H1 (cell line): ENCODE measurements at regions not wholly inside any gene's neighbourhood (a gene's known extent, or its start where the extent isn't known, plus 50 kb on each side); places are given as distances from the start of the nearest gene placed in this dataset.

ENCODE experiments used
- CTCF ChIA-PET: fragments of 300-600 bp; sonication (Branson Sonifier 250); formaldehyde crosslinking; loops from one replicate; lab custom pipeline; 2021; ENCODE audit not compliant: partially characterized antibody; lab: Charles Lee
- POLR2A ChIA-PET: fragments of 300-600 bp; sonication (Branson Sonifier 250); formaldehyde crosslinking; loops from one replicate; lab custom pipeline; 2021; ENCODE audit warnings: inconsistent platforms; ENCODE audit not compliant: partially characterized antibody; lab: Charles Lee
- DNase-seq, 2 experiments: peaks; one replicate each; pipeline versions ENCODE4 v3.0.0 to v3.0.0-alpha.2; 2010 to 2022; ENCODE audit warnings: low spot score in 2 of 2, low read depth in 1 of 2, mixed read lengths in 1 of 2
- FAIRE-seq: peaks from 2 replicates; lab custom pipeline; 2011; peaks lifted over from hg19 to GRCh38; lab: Jason Lieb, UNC
- H2AFZ ChIP-seq: 2 replicates; pipeline ENCODE4 v1.8.1; 2012; ENCODE audit warnings: low read length, inconsistent platforms
- H2AK5ac ChIP-seq: 2 replicates; pipeline ENCODE4 v1.6.1; 2013; ENCODE audit warnings: low read depth, low read length
- H2BK120ac ChIP-seq: replicated peaks from 2 replicates; pipeline ENCODE3; 2013; ENCODE audit warnings: low read depth, low read length, inconsistent platforms
- H2BK12ac ChIP-seq: 2 replicates; pipeline ENCODE4 v1.6.1; 2013; ENCODE audit warnings: low read depth, low read length
- H2BK15ac ChIP-seq: 2 replicates; pipeline ENCODE4 v1.6.1; 2013; ENCODE audit warnings: low read length
- H2BK20ac ChIP-seq: 2 replicates; pipeline ENCODE4 v1.6.1; 2013; ENCODE audit warnings: low read length
- H2BK5ac ChIP-seq: 2 replicates; pipeline ENCODE4 v1.6.1; 2013; ENCODE audit warnings: low read depth, low read length
- H3K14ac ChIP-seq: 2 replicates; pipeline ENCODE4 v1.6.1; 2013; ENCODE audit warnings: inconsistent platforms; ENCODE audit not compliant: insufficient read length
- H3K18ac ChIP-seq: 2 replicates; pipeline ENCODE4 v1.6.1; 2013; ENCODE audit warnings: low read length; ENCODE audit errors: extremely low read depth
- H3K23ac ChIP-seq: 2 replicates; pipeline ENCODE4 v1.6.1; 2013; ENCODE audit warnings: inconsistent platforms; ENCODE audit not compliant: insufficient read length
- H3K23me2 ChIP-seq: 2 replicates; pipeline ENCODE4 v1.6.1; 2013; ENCODE audit warnings: low read depth, low read length
- H3K27ac ChIP-seq: 2 replicates; pipeline ENCODE4 v1.6.1; 2011; ENCODE audit warnings: low read depth, low read length, inconsistent platforms
- H3K27me3 ChIP-seq, 4 experiments: replicated peaks in 1 of 4; 1 replicate in 1 of 4; 2 replicates in 3 of 4; pipeline versions ENCODE4 v1.6.1 to v1.8.1; 2011 to 2013; ENCODE audit warnings: low read length in 3 of 4, mild to moderate bottlenecking in 3 of 4, inconsistent platforms in 2 of 4, mixed read lengths in 2 of 4, moderate library complexity in 1 of 4; ENCODE audit not compliant: control insufficient read depth in 3 of 4, insufficient read depth in 3 of 4; ENCODE audit errors: extremely low read depth in 1 of 4
- H3K36me3 ChIP-seq, 4 experiments: 2 replicates each; pipeline versions ENCODE4 v1.6.1 to v1.8.1; 2011 to 2013; ENCODE audit warnings: mild to moderate bottlenecking in 4 of 4, low read length in 3 of 4, moderate library complexity in 2 of 4, control low read depth in 1 of 4, inconsistent platforms in 1 of 4; ENCODE audit not compliant: insufficient read depth in 4 of 4, control insufficient read depth in 2 of 4
- H3K4ac ChIP-seq: replicated peaks from 2 replicates; pipeline ENCODE3; 2013; ENCODE audit warnings: low read length, low read depth, mixed read lengths, inconsistent platforms; ENCODE audit not compliant: insufficient read length
- H3K4me1 ChIP-seq, 4 experiments: replicated peaks in 1 of 4; 1 replicate in 1 of 4; 2 replicates in 3 of 4; pipeline versions ENCODE4 v1.6.1 to v1.8.1; 2011 to 2013; ENCODE audit warnings: low read length in 3 of 4, inconsistent platforms in 2 of 4, mixed read lengths in 1 of 4; ENCODE audit not compliant: insufficient read depth in 4 of 4, control insufficient read depth in 3 of 4
- H3K4me2 ChIP-seq, 2 experiments: 2 replicates each; pipeline versions ENCODE4 v1.6.1 to v1.8.1; 2011 to 2013; ENCODE audit warnings: low read depth in 2 of 2, low read length in 2 of 2, control low read depth in 1 of 2, inconsistent platforms in 1 of 2, mild to moderate bottlenecking in 1 of 2; ENCODE audit not compliant: insufficient read depth in 1 of 2
- H3K4me3 ChIP-seq, 4 experiments: fragments of 200-600, 300-600 bp in 1 of 4; sonication (generic), shearing (Covaris generic), sonication (Bioruptor Twin) in 1 of 4; 2 replicates each; pipeline versions ENCODE4 v1.5.1 to v1.8.1; 2011 to 2016; ENCODE audit warnings: low read length in 4 of 4, low read depth in 3 of 4, control low read depth in 2 of 4, inconsistent platforms in 2 of 4, mild to moderate bottlenecking in 2 of 4, mixed read lengths in 1 of 4, moderate library complexity in 1 of 4; ENCODE audit not compliant: insufficient read depth in 2 of 4; ENCODE audit errors: extremely low read depth in 1 of 4
- H3K56ac ChIP-seq: replicated peaks from 2 replicates; pipeline ENCODE3; 2013; ENCODE audit warnings: low read depth, mild to moderate bottlenecking, mixed read lengths, low read length, inconsistent platforms; ENCODE audit not compliant: insufficient read length
- H3K79me1 ChIP-seq: 2 replicates; pipeline ENCODE4 v1.6.1; 2013; ENCODE audit warnings: low read depth, low read length, control low read depth
- H3K79me2 ChIP-seq, 2 experiments: 2 replicates each; pipeline versions ENCODE4 v1.6.1 to v1.8.1; 2012 to 2013; ENCODE audit warnings: low read length in 2 of 2, mild to moderate bottlenecking in 2 of 2, inconsistent platforms in 1 of 2; ENCODE audit not compliant: insufficient read depth in 2 of 2, control insufficient read depth in 1 of 2
- H3K9ac ChIP-seq, 4 experiments: replicated peaks in 1 of 4; 1 replicate in 1 of 4; 2 replicates in 3 of 4; pipeline versions ENCODE4 v1.6.1 to v1.8.1; 2011 to 2013; ENCODE audit warnings: low read depth in 3 of 4, low read length in 3 of 4, control low read depth in 2 of 4, mild to moderate bottlenecking in 2 of 4, moderate library complexity in 2 of 4, inconsistent platforms in 1 of 4; ENCODE audit errors: extremely low read depth in 1 of 4
- H3K9me3 ChIP-seq, 2 experiments: 2 replicates each; pipeline versions ENCODE4 v1.6.1 to v1.8.1; 2012 to 2013; ENCODE audit warnings: mild to moderate bottlenecking in 2 of 2, moderate library complexity in 2 of 2, control low read depth in 1 of 2, inconsistent platforms in 1 of 2, low read depth in 1 of 2, low read length in 1 of 2, mixed read lengths in 1 of 2; ENCODE audit not compliant: insufficient read depth in 2 of 2
- H4K20me1 ChIP-seq, 2 experiments: replicated peaks in 1 of 2; 2 replicates each; pipeline versions ENCODE3 to v1.8.1; 2011 to 2013; ENCODE audit warnings: inconsistent platforms in 2 of 2, low read length in 2 of 2, mild to moderate bottlenecking in 1 of 2; ENCODE audit not compliant: insufficient read depth in 2 of 2, control insufficient read depth in 1 of 2
- H4K5ac ChIP-seq: 2 replicates; pipeline ENCODE4 v1.6.1; 2013; ENCODE audit warnings: low read length, low read depth, mixed read lengths, inconsistent platforms; ENCODE audit not compliant: insufficient read length
- H4K8ac ChIP-seq: 2 replicates; pipeline ENCODE4 v1.8.0; 2013; ENCODE audit warnings: mild to moderate bottlenecking, moderate library complexity, low read length, inconsistent platforms; ENCODE audit not compliant: insufficient read depth; ENCODE audit errors: extremely low read depth
- H4K91ac ChIP-seq: replicated peaks from 2 replicates; pipeline ENCODE3; 2013; ENCODE audit warnings: low read length, mixed read lengths, inconsistent platforms; ENCODE audit not compliant: insufficient read length
- CBX8 ChIP-seq: fragments of 300-800, 300-1000 bp; sonication (generic); IDR thresholded peaks from 2 replicates; pipeline ENCODE4 v1.7.1; 2016; ENCODE audit warnings: low read depth, low read length, borderline replicate concordance
- CEBPB ChIP-seq: IDR thresholded peaks from 2 replicates; pipeline ENCODE4 v1.6.1; 2012; ENCODE audit warnings: low read depth, low read length
- CREB1 ChIP-seq: IDR thresholded peaks from 2 replicates; pipeline ENCODE4 v1.6.1; 2012; ENCODE audit warnings: inconsistent platforms
- CTCF ChIP-seq, 3 experiments: IDR thresholded peaks; 1 replicate in 2 of 3; 2 replicates in 1 of 3; pipeline versions ENCODE4 v1.5.1 to v1.6.1; 2011; ENCODE audit warnings: low read length in 3 of 3, mild to moderate bottlenecking in 3 of 3, inconsistent platforms in 2 of 3, low read depth in 1 of 3, moderate library complexity in 1 of 3; ENCODE audit not compliant: insufficient read depth in 1 of 3; ENCODE audit errors: control extremely low read depth in 1 of 3
- EZH2 ChIP-seq: fragments of 200-600 bp; sonication (generic); IDR thresholded peaks from 2 replicates; pipeline ENCODE4 v1.7.1; 2012; ENCODE audit warnings: low read depth, mild to moderate bottlenecking, moderate library complexity, low read length, inconsistent platforms; ENCODE audit not compliant: severe bottlenecking
- GABPA ChIP-seq: IDR thresholded peaks from 2 replicates; pipeline ENCODE4 v1.6.1; 2011; ENCODE audit warnings: mild to moderate bottlenecking, low read length, moderate library complexity, borderline replicate concordance; ENCODE audit not compliant: insufficient read depth
- GTF2F1 ChIP-seq: IDR thresholded peaks from 2 replicates; pipeline ENCODE4 v1.6.1; 2012; ENCODE audit warnings: low read depth, low read length, improper control_type of control experiment, borderline replicate concordance
- HDAC6 ChIP-seq: IDR thresholded peaks from one replicate; pipeline ENCODE4 v1.7.1; 2012; ENCODE audit warnings: low read depth, mild to moderate bottlenecking, inconsistent platforms, low read length, moderate library complexity
- POLR2A ChIP-seq, 2 experiments: IDR thresholded peaks; 1 replicate in 1 of 2; 2 replicates in 1 of 2; pipeline ENCODE4 v1.6.1; 2011; ENCODE audit warnings: low read depth in 2 of 2, low read length in 2 of 2, mild to moderate bottlenecking in 2 of 2; ENCODE audit errors: control extremely low read depth in 1 of 2
- SIN3A ChIP-seq, 2 experiments: IDR thresholded peaks in 1 of 2; conservative IDR thresholded peaks in 1 of 2; 2 replicates each; pipeline ENCODE4 v1.6.1; 2011 to 2012; ENCODE audit warnings: low read length in 2 of 2, improper control_type of control experiment in 1 of 2, low read depth in 1 of 2, mild to moderate bottlenecking in 1 of 2
- SP1 ChIP-seq: IDR thresholded peaks from 2 replicates; pipeline ENCODE4 v1.6.1; 2011; ENCODE audit warnings: low read depth, low read length
- SP4 ChIP-seq: IDR thresholded peaks from 2 replicates; pipeline ENCODE4 v1.6.1; 2012; ENCODE audit warnings: low read length, inconsistent platforms
- TEAD4 ChIP-seq: IDR thresholded peaks from 2 replicates; pipeline ENCODE4 v1.6.1; 2012; ENCODE audit warnings: low read depth, low read length, inconsistent platforms, mixed read lengths
- ZNF274 ChIP-seq: IDR thresholded peaks from 2 replicates; pipeline ENCODE4 v1.7.0; 2012; ENCODE audit warnings: low read length, borderline replicate concordance; ENCODE audit errors: extremely low read depth
- WGBS, 2 experiments: shearing (Covaris generic) in 1 of 2; methylation state at CpG; one replicate each; pipeline versions ENCODE4 v1.1.6 to v1.1.7; 2013 to 2015; ENCODE audit warnings: low lambda C conversion rate in 2 of 2, mixed read lengths in 2 of 2, inconsistent platforms in 1 of 2, low coverage in 1 of 2, missing lambda C conversion rate in 1 of 2; ENCODE audit not compliant: insufficient replicate concordance in 2 of 2, insufficient coverage in 1 of 2, insufficient read length in 1 of 2; ENCODE audit errors: extremely low coverage in 1 of 2, missing lambda C conversion rate in 1 of 2; 5-methylcytosine and 5-hydroxymethylcytosine counted together

GRCh38 chr13:40492511-40492910 is 173.9 kb downstream of the FOXO1 start:
- FAIRE-seq, result no peak
- Histone ChIP-seq H2AK5ac (no peak overlapping the region), H3K23ac (no peak overlapping the region), H2BK120ac (no peak overlapping the region), H3K27me3 (no peaks in the 10 kb centered on the region), H3K4ac (no peak overlapping the region), H3K27ac (no peak overlapping the region), H4K8ac (no peak overlapping the region), H3K79me1 (no peaks in the 10 kb centered on the region), H4K91ac (no peak overlapping the region), H2BK20ac (no peak overlapping the region), H3K14ac (no peak overlapping the region), H2BK5ac (no peak overlapping the region), H4K5ac (no peak overlapping the region), H3K36me3 (no peaks in the 10 kb centered on the region), H3K4me2 (no peak overlapping the region), H3K4me1 (no peaks in the 10 kb centered on the region), H4K20me1 (no peaks in the 10 kb centered on the region), H3K18ac (no peak overlapping the region), H3K9ac (no peak overlapping the region), H2AFZ (no peak overlapping the region), H2BK12ac (no peak overlapping the region), H3K23me2 (no peaks in the 10 kb centered on the region), H3K56ac (no peak overlapping the region), H3K4me3 (no peak overlapping the region), H3K79me2 (no peaks in the 10 kb centered on the region), H2BK15ac (no peak overlapping the region), H3K9me3 (no peaks in the 10 kb centered on the region)
- 84% methylated on average over 9 of the region's 9 CpGs; no CpG with 5 or more reads in 1 of the 2 experiments for WGBS, 2 experiments
- DNase-seq, result no peak
- CTCF ChIA-PET, result no interaction called here
- POLR2A ChIA-PET, result no interaction called here
- TF ChIP-seq SIN3A (conservative IDR thresholded peaks at IDR 0.05 in 1 of 2, IDR thresholded peaks at IDR 0.05 in 1 of 2; ENCODE audit: low read depth in 1 of 2, low read length in 2 of 2) (no peak), ZNF274 (no peak), SP4 (no peak), EZH2 (no peak), CBX8 (no peak), CREB1 (no peak), GTF2F1 (no peak), CEBPB (no peak), HDAC6 (no peak), GABPA (no peak), CTCF (IDR thresholded peaks at IDR 0.05; ENCODE audit: control extremely low read depth in 1 of 3, insufficient read depth in 1 of 3, low read depth in 1 of 3, low read length in 3 of 3) (no peak), TEAD4 (no peak), POLR2A (IDR thresholded peaks at IDR 0.05; ENCODE audit: control extremely low read depth in 1 of 2, low read depth in 2 of 2, low read length in 2 of 2) (no peak), SP1 (no peak)
